GM19351 (cell line): ENCODE measurements at regions not wholly inside any gene's neighbourhood (a gene's known extent, or its start where the extent isn't known, plus 50 kb on each side); places are given as distances from the start of the nearest gene placed in this dataset.
"Not testable (repeated sequence)": the region's sequence is repeated elsewhere in the genome, so short reads cannot be mapped to it uniquely, and the experiment has no call there.

Experiments used
- ATAC-seq: cut with Tn5 transposase; IDR thresholded peaks from one replicate; pipeline ENCODE4 v1.9.1; 2021; ENCODE audit warnings: mild to moderate bottlenecking, moderate library complexity; ENCODE audit not compliant: unreplicated experiment

GRCh38 chr6:67804808-67805207 lies 830.3 kb upstream of the ADGRB3 start:
- ATAC-seq: not testable (repeated sequence)

DNA sequence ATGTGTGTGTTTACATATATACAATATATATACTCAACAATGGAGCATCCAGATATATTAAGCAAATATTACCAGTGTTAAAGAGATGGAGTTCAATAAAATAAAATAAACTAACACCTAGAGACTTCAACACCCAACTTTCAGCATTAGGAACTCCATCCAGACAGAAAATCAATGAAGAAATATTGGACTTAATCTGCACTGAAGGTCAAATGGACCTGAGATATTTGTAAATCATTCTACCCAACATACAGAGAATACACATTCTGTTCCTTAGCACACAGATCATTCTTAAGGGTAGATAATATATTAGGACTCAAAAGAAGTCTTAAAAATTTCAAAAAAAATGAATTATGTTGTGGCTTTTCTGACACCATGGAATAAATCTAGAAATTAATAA lies 832.3 kb upstream of the ADGRB3 start:
- no peak for ATAC-seq

DNA sequence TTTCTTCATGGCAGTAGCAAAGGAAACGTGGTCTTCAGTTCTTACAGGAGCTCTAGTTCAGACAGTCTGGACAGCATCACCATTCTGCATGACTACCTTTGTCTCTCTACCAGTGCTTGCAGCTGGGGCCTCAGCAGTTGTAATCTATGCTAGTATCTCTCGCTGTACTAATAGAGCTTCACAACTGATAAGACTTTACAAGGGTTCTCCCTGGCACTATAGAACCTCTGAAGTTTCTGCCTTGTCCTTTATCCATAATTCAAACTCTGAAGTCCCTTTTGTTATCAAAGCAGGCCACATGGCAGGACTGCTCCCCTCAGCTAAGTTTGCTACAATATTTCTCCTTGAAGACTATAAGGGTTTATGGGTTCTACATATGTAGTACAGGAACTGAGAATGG lies 842.1 kb upstream of the ADGRB3 start:
- ATAC-seq: no peak

DNA sequence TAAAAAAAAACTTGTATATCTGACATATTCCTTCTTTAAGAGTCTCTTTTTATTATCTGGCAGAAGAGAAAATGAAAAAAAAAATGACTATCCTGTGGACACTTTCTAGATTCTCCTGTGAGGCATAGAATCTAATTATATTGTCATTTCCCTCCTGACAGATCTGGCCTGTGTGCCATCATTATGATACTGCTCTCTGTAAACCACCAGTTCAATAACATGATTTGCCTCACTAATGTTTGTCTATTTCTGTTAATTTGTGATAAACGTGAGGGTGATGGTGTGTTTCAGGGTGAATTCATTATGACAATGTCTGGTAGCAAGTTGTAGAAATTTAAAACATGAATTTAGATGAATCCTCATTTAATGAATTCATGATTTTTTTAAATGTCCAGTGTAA lies 844.5 kb upstream of the ADGRB3 start:
- ATAC-seq: no peak

GRCh38 chr6:67787119-67787518 lies 848.0 kb upstream of the ADGRB3 start:
- not testable (repeated sequence) for ATAC-seq

DNA sequence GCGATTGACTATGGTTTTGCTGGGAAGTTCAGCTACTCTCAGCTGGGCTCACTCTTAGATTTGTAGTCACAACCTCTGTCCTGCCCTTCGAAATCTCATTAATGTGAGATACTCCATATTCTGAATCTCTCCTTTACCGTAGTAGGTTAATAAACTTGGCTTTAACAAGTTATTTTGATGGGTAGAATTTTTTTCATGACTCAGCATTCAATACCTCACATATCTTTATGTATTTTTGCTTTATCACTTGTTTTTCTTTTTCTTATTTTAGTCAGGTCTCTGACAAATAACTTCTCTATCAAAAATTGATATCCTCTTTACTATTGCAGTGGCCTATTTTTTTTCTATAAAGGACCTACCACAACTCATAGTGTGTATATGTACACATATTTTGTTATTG lies 855.2 kb upstream of the ADGRB3 start:
- no peak for ATAC-seq

DNA sequence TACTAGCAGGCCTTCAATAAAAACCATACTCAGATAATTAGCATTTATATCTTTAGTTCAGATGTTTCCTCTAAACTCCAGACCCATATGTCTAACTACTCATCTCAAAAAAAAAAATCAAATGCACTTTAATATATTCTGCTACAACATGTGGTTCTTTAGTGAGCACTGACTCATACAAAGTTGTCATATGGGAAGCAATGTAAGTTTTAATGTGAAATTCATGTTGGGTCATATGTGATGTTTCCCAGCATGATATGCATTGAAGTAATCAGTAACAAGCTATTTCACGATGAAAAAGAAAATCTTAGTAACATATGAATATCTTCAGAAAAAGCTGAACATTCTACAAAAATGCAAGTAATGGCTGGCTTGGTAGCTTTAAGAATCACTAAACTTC lies 859.7 kb upstream of the ADGRB3 start:
- ATAC-seq: no peak

- no peak for ATAC-seq
These were observed 866.1 kb upstream of the ADGRB3 start for GRCh38 chr6:67768972-67769371.

GRCh38 chr6:67767046-67767822 lies 867.8 kb upstream of the ADGRB3 start:
- not testable (repeated sequence) for ATAC-seq

GRCh38 chr6:67766057-67766456 lies 869.0 kb upstream of the ADGRB3 start:
- no peak for ATAC-seq

DNA sequence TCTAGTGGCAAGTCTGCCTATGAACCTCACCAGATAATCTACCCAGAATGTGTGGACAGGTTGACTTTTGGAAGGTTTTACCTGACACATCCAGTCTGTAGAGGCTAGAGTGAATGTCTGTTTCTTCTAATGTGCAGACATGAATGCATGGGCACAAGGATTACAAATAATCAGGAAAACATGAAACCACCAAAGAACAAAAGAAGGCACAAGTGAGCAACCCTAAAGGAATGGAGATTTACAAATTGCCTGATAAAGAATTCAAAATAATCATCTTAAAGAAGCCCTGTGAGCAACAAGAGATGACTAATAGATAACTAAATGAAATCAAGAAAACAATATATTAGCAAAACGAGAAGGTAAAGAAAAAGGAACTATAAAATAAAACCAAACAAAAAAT lies 876.1 kb upstream of the ADGRB3 start:
- no peak for ATAC-seq

GRCh38 chr6:67757465-67758033 lies 877.5 kb upstream of the ADGRB3 start:
- no peak for ATAC-seq

GRCh38 chr6:67748521-67748920 lies 886.6 kb upstream of the ADGRB3 start:
- no peak for ATAC-seq

DNA sequence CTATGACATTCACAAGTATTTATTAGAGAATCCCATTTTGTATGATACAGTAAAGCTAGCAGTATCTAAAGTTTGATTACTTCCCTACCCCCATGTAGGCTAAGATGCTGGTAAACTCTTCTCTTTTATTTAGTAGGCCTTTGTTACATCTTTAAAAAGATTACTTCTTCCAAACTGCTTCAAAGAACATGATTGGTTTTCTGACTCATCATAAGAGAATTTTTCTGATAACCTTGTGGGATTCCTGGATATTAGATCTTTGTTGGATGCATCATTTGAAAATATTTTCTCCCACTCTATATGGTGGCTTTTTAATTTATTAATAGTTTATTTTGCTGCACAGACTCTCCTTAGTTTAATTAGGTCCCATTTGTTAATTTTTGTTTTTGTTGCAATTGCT lies 898.3 kb upstream of the ADGRB3 start:
- no peak for ATAC-seq

GRCh38 chr6:67736161-67736560 lies 898.9 kb upstream of the ADGRB3 start:
- no peak for ATAC-seq

- ATAC-seq: no peak
These were observed 899.5 kb upstream of the ADGRB3 start for GRCh38 chr6:67735623-67736022.

DNA sequence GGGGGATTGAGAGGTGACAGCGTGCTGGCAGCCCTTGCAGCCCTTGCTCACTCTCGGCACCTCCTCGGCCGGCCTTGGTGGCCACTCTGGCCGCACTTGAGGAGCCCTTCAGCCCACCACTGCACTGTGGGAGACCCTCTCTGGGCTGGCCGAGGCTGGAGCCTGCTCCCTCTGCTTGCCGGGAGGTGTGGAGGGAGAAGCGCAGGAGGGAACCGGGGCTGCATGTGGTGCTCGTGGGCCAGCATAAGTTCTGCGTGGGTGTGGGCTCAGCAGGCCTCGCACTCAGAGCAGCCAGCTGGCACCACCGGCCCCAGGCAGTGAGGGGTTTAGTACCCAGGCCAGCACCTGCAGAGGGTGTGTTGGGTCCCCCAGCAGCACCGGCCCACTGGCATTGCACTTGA lies 912.2 kb upstream of the ADGRB3 start:
- no peak for ATAC-seq

DNA sequence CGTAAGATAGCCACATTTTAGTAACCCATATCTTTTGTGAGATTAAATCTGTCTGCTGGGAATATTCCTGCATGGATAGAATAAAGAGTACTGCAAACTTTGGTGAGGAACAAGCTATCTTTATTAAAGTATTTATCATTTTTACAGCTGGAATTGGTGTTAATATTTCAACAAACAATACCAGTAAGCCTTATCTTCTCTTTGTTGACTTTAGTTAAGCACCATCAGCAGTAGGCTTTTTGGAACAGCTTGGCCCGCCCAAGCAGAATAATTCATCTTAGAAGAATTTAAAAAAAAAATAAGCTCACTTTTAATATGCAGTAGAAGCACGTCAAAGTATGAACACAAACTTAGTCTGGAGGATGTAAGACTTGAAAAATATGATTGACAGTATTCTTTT lies 917.8 kb upstream of the ADGRB3 start:
- ATAC-seq: no peak

- ATAC-seq: no peak
These were observed 928.7 kb upstream of the ADGRB3 start for GRCh38 chr6:67706388-67706787.

- no peak for ATAC-seq
These were observed 936.5 kb upstream of the ADGRB3 start for GRCh38 chr6:67698534-67698933.

- ATAC-seq: no peak
These were observed 941.0 kb upstream of the ADGRB3 start for GRCh38 chr6:67694127-67694526.

GRCh38 chr6:67689329-67689728 lies 945.8 kb upstream of the ADGRB3 start:
- no peak for ATAC-seq

DNA sequence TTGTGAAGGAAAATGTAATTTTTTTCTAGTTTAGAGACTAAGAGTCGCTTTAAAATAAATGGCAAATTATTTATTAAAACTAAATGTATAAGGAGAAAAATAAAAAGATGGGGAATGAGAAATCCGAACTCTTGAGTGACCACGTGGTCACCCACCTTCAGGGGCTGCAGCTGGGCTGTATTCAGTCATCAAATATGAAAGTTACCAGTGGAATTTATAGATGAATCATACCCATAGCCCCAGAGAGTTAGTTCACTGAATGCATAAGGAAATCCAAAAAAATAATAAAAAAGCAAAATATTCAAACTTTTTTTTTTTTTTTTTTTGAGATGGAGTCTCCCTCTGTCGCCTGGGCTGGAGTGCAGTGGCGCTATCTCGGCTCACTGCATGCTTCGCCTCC lies 947.7 kb upstream of the ADGRB3 start:
- no peak for ATAC-seq
